CD4-positive, alpha-beta T cell treated with Interferon gamma for 1 hour (primary cell): ENCODE measurements at regions not wholly inside any gene's neighbourhood (a gene's known extent, or its start where the extent isn't known, plus 50 kb on each side); places are given as distances from the start of the nearest gene placed in this dataset.
"Not testable (repeated sequence)": the region's sequence is repeated elsewhere in the genome, so short reads cannot be mapped to it uniquely, and the experiment has no call there.

Source experiments
- DNase-seq: peaks from one replicate; pipeline ENCODE4 v3.0.0-alpha.2; 2020

DNA sequence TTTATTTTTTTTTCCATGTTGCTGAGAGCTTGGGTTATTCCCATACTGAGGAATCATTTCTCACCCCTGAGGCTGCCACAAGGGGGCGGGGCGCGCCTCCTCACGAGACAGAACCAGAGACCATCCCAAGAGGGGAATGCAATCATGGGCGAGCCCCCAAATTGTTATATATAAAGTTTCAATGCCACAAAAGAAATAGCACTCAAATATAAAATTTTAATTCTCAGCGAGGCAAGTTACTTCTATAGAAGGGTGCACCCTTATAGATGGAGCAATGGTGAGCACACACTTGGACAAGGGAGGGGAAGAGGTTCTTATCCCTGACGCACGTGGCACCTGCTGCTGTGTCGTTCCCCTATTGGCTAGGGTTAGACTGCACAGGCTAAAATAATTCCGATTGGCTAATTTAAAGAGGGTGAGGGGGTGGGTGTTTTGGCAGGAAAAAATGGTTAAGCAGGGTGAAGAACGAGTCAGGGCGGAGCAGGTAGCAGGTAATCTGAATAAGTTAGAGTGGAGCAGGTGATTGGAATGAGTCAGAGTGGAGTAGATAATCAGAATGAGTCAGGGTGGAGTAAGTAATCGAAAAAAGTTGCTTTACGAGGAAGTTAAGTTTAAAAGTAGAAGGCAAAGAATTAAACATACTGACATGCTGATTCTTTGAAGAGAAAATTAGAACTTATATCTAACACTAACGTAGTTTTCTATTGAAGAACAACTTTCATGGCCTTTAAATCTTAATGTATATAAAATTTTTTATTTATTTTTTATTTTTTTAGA, 177.5 kb downstream of the MTCL1 start:
- DNase-seq = no peak

- DNase-seq = no peak
These were observed 178.0 kb downstream of the MTCL1 start for GRCh38 chr18:8883409-8883668.

DNA sequence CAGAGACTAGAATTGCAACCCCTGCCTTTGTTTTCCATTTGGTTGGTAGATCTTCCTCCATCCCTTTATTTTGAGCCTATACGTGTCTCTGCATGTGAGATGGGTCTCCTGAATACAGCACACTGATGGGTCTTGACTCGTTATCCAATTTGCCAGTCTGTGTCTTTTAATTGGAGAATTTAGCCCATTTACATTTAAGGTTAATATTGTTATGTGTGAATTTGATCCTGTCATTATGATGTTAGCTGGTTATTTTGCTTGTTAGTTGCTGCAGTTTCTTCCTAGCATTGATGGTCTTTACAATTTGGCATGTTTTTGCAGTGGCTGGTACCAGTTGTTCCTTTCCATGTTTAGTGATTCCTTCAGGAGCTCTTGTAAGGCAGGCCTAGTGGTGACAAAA, 182.5 kb downstream of the MTCL1 start:
- DNase-seq = not testable (repeated sequence)

GRCh38 chr18:8889489-8889888, 184.1 kb downstream of the MTCL1 start:
- DNase-seq = no peak

DNA sequence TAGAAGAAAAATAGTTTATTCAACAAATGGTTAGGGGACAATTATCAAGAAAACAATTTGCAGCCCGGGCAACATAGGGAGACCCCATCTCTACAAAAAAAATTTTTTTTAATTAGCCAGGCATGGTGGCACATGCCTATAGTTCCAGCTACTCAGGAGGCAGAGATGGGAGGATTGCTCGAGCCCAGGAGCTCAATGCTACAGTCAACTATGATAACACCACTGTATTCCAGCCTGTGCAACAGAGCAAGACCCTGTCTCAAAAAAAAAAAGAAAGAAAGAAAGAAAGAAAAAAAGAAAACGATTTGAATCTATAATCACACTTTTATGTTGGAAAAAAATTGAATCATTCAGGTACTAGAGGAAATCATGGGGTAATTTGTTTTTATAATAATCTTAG, 185.1 kb downstream of the MTCL1 start:
- not testable (repeated sequence) for DNase-seq

DNA sequence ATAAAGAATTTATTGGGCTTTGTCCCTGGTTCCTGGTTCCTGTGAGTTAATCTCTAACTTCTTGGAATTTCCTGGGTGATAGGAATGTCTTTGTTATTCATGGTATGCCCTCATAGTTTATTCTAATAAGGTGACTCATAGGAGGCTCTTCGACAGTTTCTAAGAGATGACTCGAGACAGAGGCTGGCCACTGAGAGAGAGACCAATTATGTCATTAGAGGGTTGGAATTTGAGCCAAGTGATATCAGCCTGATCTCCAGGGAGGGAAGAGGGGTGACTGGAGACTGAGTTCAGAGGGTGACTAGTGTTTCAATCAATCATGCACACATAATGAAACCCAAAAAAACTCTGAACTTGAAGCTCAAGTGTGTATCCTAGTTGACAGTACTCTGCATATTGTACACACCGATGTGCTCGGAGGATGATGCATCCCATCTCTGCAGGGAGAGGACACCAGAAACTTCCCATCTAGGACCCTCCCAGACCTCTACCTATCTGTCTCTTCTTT, 185.7 kb downstream of the MTCL1 start:
- no peak for DNase-seq

GRCh38 chr18:8893221-8893620, 187.9 kb downstream of the MTCL1 start:
- no peak for DNase-seq

DNA sequence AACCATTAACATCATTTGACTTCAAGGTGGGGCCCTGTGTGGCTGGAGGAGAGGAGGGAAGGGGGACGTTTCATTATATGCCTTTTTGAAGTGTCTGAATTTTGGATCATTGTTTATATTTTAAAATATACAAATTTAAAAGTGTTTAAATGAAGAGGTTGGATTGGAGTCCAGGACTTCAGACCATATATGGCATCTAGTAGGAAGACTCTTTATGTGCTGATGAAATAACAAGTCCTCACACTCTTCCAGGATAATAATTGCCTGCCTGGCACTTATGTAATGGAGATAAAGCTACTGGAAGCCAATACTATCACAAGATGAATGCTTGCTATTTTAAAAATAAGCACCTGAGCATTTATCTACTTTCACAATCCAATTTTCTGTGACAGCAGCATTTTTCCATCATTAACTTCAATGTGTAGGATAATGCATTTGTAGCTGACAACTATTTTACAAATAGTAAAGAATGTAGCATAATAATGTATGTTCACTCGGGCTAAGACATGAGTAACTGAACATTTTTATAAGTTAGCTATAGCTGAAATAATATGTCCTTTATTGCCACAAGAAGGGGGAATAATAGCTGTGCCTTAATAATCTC, 188.4 kb downstream of the MTCL1 start:
- DNase-seq = no peak

DNA sequence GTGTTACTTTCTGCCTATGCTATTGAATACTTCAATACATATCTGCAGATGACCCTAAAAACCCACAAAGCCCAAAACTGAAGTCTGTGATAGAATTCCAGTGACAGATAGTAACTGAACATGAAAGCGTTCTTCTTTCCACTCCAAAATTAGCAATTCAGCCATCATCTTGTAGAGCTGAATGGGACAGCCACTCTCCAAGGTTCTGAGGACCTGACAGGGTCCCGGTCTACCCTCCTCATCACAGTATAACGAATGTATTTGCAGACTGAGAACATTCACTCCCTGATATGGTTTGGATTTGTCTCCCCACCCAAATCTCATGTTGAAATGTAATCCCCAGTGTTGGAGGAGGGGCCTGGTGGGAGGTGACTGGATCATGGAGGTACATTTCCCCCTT, 189.5 kb downstream of the MTCL1 start:
- no peak for DNase-seq

GRCh38 chr18:8895341-8895740, 190.0 kb downstream of the MTCL1 start:
- DNase-seq = no peak

DNA sequence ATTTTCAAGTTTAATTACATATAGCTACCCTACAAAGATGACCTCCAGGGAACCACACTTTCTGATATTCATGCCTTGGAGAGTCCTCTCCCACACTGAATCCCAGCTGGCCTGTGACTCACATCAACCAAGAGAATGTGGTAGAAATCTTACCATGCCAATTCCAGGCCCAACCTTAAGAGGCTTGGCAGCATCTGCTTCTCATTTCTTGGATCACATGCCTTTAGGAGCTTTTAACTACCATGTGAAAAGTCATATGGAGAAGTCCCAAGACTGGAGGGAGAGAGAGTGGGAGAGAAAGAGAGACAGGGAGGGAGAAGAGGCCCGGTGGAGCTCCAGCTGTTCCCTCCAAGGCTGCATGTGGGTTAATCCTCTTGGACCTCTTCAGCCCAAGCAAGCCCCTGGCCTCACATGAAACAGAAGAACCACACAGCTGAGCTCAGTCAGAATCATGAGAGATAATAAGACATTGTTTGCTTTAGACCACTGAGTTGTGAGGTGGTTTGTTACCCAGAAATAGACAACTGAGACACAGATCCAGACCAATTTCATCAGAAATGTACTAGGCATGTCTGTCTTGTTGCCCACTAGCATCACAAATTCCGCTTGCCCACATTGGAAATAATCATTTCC, 190.7 kb downstream of the MTCL1 start:
- no peak for DNase-seq

GRCh38 chr18:8899000-8899399, 193.6 kb downstream of the MTCL1 start:
- DNase-seq = no peak

- no peak for DNase-seq
These were observed 195.2 kb downstream of the MTCL1 start for GRCh38 chr18:8900552-8900951.

DNA sequence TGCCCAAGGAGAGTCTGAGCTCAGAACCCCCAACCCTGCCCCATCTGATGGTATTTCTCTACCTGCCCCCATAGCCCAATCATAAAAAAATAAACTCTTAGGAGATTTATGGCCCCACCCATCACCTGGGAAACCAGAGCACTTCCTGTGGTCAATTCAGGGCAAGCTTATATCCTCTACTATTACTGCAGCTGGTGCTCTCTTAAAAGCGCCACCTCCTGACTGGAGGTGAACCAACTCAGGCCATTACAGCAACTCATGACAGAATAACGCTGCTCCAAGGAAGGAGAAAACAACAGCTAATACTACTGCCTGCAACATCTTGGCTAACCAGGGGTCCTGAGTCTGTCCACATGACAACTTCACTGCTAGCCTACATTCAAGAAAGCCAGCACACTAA, 195.7 kb downstream of the MTCL1 start:
- no peak for DNase-seq

- DNase-seq = no peak
These were observed 198.2 kb upstream of the NDUFV2 start for GRCh38 chr18:8904316-8904715.

- DNase-seq = no peak
These were observed 193.5 kb upstream of the NDUFV2 start for GRCh38 chr18:8908792-8909510.

DNA sequence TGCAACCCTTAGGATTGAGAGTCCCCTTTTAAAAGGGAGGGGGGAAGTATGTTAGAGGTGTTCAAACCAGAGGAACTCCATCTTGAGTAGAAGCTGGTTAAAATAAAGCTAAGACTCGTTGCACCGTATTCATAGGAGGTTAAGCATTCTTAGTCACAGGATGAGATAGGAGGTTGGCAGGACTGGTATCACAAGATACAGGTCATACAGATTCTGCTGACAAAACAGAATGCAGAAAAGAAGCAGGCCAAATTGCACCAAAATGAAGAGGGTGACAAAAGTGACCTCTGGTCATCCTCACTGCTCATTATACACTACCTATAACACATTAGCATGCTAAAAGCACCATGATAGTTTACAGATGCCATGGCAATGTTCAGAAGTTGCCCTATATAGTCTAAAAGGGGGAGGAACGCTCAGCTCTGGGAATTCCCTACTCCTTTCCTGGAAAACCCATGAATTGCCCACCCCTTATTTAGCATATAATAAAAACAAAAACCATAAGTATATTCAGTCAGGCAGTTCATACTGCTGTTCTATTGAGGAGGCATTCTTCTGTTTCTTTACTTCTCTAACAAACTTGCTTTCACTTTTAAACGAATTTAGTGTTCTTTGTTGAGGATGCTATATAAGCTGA, 192.2 kb upstream of the NDUFV2 start:
- no peak for DNase-seq

DNA sequence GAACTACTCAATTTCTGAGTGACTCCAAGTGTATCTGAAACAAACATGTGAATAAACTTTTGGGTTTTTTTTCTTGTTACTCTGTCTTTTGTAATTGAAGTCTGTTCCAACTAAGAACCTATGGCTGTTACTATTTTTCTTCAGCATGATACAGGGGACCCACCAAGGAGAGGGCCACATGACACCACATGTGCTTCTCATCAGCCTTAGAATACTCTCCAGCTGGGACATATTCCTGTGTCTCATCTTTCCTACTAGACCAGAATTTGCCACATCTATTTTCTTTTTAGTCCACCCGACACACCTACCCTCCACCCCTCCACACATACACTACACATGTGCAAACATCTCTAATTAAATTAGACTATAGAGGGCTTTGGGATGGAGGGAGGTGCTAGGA, 191.7 kb upstream of the NDUFV2 start:
- DNase-seq = no peak

DNA sequence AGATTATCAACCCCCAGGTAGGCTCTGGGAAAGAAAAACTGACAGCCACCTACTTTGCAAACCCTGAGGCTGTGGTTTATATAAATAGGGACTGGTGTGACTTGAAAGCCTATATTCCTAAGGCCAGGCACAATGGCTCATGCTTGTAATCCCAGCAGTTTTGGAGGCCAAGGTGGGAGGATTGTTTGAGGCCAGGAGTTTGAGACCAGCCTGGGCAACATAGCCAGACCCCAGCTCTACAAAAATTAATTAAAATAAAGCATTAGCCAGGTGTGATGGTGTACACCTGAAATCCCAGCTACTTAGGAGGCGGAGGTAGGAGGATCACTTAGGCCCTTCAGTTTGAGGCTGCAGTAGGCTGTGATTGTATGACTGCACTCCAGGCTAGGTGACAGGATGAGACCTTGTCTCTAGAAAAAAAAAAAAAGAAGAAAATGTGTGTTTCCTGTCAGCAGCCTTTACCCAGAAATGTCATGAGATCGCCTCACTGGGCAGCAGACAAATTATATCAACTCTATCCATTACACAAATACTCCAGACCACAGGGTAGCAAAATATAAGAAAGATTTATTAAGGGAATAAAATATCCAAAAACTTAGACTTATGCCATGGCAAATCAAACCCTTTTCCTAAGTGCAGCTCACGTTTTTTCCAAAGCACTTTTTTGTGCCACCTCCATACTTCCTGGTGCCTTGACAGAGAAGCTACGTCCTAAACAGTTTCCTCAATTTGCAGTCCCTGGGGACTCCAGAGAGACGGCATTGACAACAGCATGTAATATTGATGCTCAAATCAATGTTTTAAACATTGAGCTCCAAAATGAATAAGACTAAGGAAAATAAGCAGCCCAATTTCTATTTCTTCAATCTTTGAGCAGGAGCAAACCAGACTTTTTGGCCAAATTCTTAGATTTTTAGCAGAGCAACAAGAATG, 190.8 kb upstream of the NDUFV2 start:
- no peak for DNase-seq

- peak; percentile 46 for DNase-seq
These were observed 189.9 kb upstream of the NDUFV2 start for GRCh38 chr18:8912348-8913326.
